GM18873 (cell line): ENCODE measurements at regions not wholly inside any gene's neighbourhood (a gene's known extent, or its start where the extent isn't known, plus 50 kb on each side); places are given as distances from the start of the nearest gene placed in this dataset.

Source experiments
- ATAC-seq: cut with Tn5 transposase; IDR thresholded peaks from one replicate; pipeline ENCODE4 v1.9.1; 2021; ENCODE audit warnings: mild to moderate bottlenecking, moderate library complexity, moderate number of reproducible peaks; ENCODE audit not compliant: unreplicated experiment, low FRiP score

DNA sequence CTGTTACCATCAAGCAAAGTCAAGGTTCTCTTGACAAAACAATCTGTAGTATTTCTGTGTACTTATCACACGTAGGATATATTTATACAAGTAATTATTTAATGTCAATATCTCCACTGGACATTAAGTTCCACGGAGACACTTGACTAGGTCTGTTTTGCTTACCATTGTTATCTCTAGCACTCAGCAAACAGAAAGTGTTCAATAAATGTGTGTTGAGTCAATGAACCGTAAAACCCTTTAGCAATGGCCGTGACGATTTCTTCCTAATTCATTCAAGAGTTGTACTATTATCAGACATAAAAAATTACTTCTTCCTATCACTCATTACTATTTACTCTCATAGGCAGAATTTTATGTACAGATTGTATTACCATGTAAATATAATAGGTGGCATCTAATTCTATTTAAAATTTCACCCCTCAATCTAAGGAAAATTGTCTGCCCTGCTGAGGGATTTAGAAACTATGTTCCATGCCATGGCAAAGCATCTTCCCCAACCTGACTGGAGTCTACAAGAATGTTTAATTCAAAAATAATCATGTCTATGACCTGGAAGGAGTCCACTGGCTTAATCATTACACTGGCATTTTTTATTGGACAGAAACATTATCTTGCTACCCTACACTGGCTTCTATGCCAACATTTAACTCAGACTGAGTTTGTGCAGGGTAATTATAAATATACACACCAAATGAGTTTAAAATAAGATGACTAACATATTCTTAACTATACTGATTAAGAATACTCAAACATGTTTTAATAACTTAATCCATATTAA, 301.9 kb downstream of the ZEB2 start:
- ATAC-seq, result no peak

DNA sequence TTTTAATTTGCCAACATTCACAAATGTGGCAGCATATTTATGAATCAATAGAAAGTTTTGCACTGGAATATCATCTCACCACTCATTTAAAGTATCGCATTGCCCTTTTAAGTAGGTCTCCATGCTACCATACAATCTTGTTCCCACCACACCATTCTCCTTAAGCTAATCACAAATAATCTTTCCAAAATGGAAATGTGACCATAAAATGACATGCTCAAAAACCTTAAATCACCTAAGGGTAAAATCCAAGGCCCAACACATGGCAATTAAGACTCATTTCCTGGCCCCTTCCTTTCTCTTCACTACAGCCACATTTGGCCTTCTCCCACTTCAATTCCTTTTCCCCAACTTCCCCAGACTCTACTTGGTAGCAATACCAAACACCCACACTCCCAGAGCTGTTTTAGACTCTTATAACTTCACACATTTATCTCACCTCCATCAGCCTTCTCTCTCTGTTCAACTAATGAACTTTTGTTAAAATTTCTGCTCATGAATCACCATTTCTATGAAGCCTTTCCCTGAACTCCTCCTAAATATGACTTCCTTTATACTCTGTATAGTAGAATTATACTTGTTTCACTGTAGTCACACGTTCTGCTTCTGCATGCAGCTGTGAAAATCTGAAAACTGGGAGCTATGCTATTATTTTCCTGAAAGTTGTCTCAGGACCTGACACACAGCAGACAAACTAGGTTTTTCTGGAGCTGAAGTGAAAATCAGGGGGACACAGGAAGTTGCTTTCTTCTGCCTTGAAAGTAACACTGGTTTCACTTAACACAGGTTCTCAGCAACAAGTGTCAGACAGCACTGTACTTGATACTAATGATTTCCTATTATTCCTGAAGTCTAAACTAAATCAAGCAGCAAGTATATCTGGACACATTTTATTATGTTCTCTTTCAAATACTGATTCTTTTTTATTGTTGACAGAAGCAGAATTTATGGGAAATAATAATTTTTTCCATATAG, 303.9 kb downstream of the ZEB2 start:
- ATAC-seq, result no peak

DNA sequence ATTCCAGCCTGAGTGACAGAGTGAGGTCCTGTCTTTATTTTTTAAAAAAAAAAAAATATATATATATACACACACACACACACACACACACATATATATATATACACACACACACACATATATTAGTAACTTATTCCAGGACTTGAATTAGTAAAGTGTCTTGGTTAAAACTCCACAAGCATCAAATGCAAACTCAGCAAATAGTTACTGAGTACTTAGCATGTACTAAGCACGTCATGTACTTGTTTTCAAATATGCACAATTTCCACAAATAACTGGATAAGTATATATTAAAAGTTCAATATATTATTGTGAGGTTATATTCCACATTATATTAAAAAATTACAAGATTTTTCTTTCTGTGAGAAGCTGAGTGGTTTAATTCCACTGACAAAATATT, 304.7 kb downstream of the ZEB2 start:
- ATAC-seq, result no peak

DNA sequence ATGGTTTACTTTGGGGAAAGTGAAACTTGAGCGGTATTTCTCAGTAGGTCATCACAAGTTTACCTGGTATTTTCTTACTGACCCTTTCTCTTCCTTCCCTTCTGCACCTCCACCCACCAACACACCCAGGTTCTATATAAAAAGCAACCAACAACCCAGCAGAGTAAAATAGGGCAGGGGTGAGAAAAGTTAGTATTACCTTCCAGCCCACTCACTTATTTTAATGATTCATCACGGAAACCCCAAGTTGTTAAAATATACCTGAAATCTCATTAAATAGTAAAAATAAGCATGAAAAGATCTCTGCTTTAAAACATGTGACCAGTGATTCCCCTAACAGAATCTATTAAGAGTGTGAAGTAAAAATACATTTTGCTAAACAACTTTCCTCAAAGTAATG, 306.1 kb downstream of the ZEB2 start:
- peak; percentile 61 for ATAC-seq

DNA sequence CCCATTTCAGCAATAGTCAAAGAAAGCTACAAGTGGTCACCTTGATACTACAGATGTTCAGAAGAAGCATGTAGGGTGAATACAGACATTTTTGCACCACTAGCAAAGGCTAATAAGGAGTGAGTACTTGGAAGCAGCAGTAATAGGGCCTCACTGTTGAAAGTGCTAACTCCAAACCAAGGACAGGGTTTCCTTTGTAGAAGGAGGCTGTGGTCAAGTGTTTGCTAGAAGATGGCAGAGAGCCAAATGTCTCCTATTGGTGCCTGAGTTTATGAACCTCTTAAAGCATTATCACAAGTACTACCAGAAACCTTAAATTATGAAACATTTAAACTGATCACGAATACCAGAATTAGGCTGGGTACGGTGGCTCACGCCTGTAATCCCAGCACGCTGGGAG, 308.1 kb downstream of the ZEB2 start:
- no peak for ATAC-seq

DNA sequence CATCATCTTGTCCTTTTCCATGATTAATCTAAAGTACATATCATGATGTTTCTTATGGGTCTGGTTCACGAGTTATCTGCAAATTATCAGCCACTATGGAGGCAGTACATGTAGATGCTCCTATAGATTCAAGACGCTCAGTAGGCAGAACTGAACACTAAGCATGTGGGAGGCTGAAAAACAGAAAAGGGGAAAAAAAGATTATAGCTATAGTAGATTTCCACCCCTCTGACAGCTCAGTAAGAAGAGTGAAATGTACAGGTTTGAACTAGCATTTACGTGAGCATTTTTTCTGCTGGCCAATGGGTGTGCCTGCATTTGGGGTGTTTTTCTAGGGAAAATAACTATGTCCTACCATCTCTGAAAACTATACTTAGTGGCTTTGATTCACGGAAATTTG, 308.9 kb downstream of the ZEB2 start:
- no peak for ATAC-seq

DNA sequence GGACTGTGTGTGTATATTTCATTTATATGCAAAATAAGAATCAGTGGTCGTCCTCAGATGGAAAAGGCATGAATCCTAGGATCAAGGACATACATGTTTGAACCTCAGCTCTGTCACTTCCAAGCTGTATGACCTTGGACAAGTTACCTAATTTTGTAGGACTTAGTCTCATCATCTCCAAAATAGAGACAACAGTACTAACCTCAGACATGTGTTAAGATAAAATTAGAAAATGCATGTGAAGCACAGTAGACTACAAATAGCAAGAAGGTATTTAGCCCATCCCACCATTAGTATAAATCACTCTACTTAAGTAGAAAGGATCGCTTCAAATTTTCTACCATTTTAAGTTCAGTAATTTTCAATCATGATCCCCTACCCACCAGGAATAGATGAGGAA, 309.8 kb downstream of the ZEB2 start:
- no peak for ATAC-seq

DNA sequence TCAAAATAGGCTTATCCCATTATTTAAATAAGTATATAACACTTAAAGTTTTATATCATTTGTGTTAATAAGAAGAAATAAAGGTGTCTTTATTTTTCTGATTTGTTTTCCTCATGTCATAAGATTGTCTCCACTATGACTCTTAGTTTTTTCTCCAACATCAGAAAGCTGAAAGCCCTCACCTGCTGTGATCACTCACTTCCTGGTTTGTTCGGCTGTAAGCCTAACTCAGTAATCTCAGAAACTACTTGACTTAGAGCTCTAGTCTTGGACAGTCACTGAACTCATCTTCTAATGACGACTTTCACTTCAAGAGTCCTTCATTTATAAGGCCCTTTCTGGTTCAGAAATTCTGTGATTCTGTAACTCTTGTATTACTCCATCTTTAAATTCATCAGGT, 311.0 kb downstream of the ZEB2 start:
- no peak for ATAC-seq

DNA sequence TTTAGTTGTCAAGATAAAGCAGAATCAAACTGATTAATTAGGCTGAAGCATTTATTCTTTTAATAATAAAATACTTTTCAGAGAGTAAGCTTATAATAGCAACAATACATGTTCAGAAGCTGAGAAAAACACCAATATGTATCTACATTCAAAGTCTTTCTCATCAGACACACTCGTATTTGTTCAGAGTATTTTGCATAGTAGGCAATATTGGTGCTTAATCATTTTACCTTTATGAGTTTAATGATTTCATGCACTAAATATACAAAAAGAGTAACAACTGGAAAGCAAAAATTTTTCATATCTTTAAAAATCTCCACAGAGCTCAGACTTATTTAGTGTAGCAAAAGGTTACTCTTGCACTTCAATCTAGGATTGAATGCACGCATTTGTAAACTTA, 313.9 kb downstream of the ZEB2 start:
- no peak for ATAC-seq

DNA sequence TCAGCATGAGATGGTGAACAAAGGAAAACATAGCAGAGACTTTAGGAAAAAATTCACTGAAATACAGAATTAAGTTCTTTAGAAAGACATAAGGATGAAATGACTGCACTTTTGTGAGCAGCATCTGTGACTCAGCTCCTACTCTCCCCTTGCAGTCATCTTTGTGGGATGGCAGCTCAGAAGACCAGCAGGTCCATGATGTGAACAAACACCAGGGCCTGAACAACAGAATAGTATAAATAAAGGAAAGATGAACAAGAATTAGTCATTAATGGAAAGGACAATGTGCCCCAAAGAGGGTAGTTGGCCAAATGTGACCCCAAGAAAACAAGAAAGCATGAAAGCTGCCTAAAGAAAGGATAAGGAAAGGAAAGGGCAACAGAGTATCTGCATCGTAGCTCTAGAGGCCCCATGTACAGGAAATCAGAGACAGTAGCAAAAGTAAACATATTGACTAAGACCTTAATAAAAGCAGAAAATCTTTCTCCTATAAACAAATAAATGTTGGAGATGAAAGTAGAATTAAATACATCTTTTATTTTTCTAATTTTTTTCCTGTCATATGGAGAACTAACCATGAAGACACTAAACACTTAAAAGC, 318.0 kb downstream of the ZEB2 start:
- no peak for ATAC-seq

DNA sequence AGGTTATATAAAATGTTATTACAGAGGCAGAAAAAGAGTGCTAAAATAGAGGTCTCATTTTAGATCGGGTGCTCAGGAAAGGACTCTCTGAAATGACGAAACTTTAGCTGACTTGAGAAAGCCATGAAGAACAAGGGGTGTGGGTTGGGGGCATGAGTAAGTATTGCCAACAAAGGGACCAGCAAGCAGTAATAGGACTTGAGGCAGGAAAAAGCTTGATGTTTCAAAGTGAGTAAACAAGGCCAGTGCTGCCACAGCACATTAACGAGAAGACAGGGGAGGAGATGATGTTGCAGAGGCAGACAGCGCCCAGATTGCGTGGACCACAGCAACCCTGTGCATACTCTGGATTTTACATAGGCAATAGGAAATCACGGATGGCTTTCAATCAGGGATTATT, 318.8 kb downstream of the ZEB2 start:
- no peak for ATAC-seq

DNA sequence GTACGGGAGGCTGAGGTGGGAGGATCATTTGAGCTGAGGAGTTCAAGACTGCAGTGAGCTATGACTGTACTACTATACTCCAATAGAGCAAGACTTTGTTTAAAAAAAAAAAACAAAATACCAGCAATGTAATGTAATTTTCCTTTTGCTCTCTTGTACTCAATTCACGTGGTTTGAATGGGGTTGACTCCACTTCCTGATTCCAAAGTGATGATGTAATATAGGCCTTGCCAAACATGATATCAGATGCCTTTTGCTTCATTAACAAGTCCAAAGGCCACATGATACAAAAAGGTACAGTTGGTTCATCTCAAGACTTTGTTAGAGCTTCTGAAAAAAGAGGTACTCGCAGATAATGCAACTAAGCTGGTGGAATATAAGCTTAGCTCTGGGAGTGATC, 321.8 kb downstream of the ZEB2 start:
- no peak for ATAC-seq

DNA sequence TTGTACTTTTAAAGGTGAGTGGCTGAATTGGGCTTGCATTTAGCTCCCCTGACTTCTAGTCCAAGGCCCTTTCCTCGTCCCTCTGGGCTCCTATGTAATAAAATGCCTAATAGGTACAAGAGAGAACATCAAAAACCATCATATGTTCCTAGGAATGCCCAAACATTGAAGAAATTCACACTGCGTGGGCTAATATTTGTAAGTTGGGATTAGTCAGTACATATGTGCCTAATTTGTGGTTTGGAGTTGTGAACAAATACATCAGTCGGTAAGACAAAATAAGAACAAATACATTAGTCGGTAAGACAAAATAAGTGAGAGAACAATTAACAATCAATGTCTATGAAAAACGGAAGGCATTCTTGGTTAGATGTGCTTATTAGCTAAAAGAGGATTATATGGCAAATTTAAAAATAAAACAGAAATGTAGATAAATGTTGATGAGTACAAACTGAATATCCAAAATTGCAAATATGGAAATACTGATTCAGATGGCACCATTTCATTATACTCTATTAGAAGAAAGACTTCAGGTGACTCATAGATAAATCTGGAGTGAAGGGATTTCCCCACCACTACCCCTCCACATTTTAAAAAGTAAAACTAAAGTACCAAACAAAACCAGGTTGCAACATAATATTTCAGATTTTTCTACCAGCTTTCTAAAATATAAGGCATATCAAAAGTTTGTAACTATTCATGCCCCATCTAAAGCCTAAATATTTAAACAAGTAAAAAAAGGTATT, 325.4 kb downstream of the ZEB2 start:
- no peak for ATAC-seq

DNA sequence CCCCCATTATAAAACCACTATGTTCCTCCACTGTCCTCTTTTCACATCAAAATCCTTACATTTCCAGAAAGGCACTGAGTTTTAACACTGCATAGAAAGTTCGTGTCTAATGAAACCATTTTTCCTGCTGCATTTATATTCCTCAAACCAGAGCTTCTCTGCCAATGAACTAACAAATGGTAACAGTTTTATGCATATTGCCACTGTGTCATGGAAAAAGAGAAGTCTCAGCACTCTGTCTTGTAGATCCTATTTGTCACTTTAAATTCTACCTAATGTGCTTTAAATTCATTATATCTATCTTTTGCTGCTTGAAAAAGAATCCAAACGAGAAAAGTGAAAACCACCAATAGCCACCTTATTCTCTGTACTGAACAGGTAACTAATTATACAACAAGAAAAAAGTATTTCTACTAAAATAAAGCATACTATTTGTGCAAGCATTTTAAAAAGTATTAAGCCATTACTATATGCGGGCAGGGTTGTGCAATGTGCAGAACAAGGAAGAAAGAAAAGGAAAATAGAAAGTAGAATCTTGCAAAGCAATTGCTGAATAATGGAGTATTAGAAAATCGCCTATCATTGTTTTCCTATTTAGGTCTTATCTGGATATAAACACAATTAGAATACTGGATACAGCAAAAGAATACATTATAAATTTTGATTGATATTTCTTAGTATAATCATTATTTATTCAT, 328.9 kb downstream of the ZEB2 start:
- ATAC-seq, result no peak

DNA sequence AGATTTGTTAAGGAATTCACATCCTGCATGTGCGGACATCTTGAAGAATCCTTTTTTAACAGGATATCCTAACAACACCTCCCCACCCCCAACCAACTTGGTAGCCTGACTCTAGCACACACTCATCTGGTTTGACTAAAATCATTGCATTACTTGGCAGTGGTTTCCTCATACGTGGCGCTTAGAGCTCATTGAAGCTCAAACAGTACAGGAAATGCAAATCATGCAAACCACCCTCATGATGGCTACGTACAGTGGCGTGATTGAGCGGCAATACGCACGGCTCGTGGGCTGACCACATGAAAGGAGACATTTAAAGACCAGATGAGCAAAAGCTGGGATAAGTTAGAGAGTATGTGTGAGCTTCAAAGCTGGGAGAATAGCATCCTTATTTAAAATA, 336.2 kb downstream of the ZEB2 start:
- peak; percentile 100 for ATAC-seq

DNA sequence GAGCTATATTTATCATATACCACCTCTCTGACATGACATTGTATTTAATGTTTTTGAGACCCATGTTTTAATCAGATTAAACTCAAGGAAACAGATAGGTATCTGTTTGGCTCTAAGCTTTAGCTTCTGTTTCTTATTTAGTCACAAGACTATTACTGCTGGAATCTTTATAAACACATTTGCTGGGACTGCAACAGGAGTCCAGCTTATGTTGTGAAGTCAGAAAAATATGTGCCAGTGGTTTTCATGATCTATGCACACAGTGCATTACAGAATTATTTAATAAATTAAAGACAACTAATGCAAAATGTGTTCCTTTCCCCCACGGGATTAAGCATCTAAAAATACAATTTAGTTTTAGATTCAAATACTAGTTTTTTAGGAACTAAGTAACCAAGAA, 338.9 kb downstream of the ZEB2 start:
- no peak for ATAC-seq

DNA sequence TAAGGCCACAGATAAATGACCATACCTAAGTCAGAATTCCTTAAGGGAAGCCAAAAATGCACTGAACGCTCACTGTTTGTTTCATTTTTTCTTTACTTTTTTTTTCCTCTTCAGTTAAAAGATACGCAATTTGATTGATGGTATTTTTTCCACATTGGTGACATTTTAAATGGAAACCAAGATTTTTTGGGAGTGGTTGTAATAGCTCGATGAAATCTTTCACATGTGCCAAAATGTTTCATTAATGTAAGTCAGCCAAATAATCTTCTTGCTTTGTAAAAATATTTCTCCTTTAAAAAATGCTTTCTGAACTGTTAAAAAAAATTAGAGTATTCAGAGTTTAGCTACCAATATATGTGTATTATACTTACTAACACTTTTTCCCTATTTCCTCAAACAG, 339.8 kb downstream of the ZEB2 start:
- no peak for ATAC-seq

DNA sequence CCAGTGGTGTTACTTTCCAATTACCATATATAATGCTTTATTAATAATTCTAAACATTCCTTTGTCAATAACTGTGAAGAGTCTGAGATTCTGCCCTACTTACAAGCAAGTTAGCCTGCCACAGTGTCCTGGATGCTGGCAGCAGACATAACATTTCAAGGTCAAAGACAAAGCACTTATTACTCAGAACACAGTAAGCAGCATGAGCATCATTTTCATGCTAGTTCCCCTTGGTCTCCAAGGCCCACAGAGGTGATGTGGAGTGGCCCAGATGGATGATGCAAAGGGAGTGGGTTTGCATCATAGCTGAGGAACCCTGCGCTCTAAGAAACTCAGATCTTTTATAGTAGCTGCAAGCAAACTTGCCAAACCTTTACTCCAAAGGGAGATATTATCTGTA, 349.7 kb downstream of the ZEB2 start:
- ATAC-seq, result no peak

DNA sequence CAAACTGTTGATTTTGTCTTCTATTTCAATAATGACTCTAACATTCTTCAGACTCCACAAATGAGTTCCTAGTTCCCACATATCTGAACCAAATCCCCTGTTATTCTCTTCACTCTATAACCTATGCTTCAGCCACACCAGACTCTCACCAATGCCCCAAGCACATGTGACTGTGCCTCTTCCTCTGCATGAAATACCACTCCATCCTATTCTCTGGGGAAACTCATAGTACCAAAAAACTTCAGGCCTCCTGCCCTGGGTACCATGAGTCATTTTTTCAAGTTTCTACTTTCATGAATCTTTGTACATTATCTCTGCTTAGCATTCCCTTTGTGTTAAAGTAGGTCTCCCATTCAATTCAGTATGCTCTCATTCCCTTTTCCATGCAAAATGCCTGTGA, 353.2 kb downstream of the ZEB2 start:
- no peak for ATAC-seq
